Left lung (tissue), 4 donors: ENCODE measurements at regions not wholly inside any gene's neighbourhood (a gene's known extent, or its start where the extent isn't known, plus 50 kb on each side); places are given as distances from the start of the nearest gene placed in this dataset.

Experiments
- ATAC-seq: fragments of 200-7000 bp; cut with Tn5 transposase; one replicate; pipeline ENCODE4 v1.9.1; 2020; ENCODE audit warnings: moderate library complexity
- DNase-seq, 4 donors: peaks; one replicate each; pipeline ENCODE4 v3.0.0-alpha.2; 2013 to 2020
- H3K27ac ChIP-seq, 2 donors: fragments of 200-600 bp; sonication (generic) in 1 of 2; one replicate each; pipeline versions ENCODE4 v1.5.0 to v1.8.0; 2020 to 2021
- H3K27me3 ChIP-seq, 2 donors: fragments of 200-600 bp; sonication (generic) in 1 of 2; one replicate each; pipeline versions ENCODE4 v1.5.0 to v1.8.0; 2020 to 2021
- H3K36me3 ChIP-seq, 2 donors: fragments of 200-600 bp; sonication (generic) in 1 of 2; one replicate each; pipeline versions ENCODE4 v1.5.0 to v1.8.0; 2020 to 2021
- H3K4me1 ChIP-seq, 2 donors: fragments of 200-600 bp; one replicate each; pipeline ENCODE4 v1.8.0; 2021
- H3K4me3 ChIP-seq, 2 donors: fragments of 200-600 bp; sonication (generic) in 1 of 2; one replicate each; pipeline versions ENCODE4 v1.5.0 to v1.8.0; 2020 to 2021; ENCODE audit warnings: mild to moderate bottlenecking in 1 of 2
- H3K9me3 ChIP-seq, 2 donors: fragments of 200-600 bp; sonication (generic) in 1 of 2; one replicate each; pipeline versions ENCODE4 v1.5.0 to v1.8.0; 2020 to 2021
- CTCF ChIP-seq, 2 donors: fragments of 200-600 bp; sonication (generic) in 1 of 2; IDR thresholded peaks; one replicate each; pipeline versions ENCODE4 v1.5.0 to v1.8.0; 2021; ENCODE audit warnings: antibody characterized with exemption in 2 of 2
- intact Hi-C, 2 donors: fragments of 100-400 bp; cut with DNase I; formaldehyde crosslinking; loops; one replicate each; pipeline versions ENCODE4 v1.11.2 to v1.14.2; 2022
- donor health status: DM: no; HTN: yes; CAD: no.
- donor health status: DM: no; HTN: no; CAD: no.

GRCh38 chr2:122357998-122358397 lies 602.5 kb downstream of the TSN start:
- Histone ChIP-seq H3K9me3 (peaks cover 0 to 3% of the 10 kb centered on the region in 2 donors), H3K4me1 (no peaks in the 10 kb centered on the region), H3K36me3 (no peaks in the 10 kb centered on the region), H3K27me3 (no peaks in the 10 kb centered on the region), H3K4me3 (no peak overlapping the region), H3K27ac (no peak overlapping the region)
- no peak for TF ChIP-seq CTCF (IDR thresholded peaks at IDR 0.05)
- no peak for ATAC-seq
- intact Hi-C loops, result no loop called here
- DNase-seq, result no peak

GRCh38 chr2:122358729-122359128 lies 603.3 kb downstream of the TSN start:
- intact Hi-C loops, result no loop called here
- no peak for TF ChIP-seq CTCF (IDR thresholded peaks at IDR 0.05)
- ATAC-seq, result no peak
- Histone ChIP-seq H3K9me3 (no peaks in the 10 kb centered on the region), H3K4me3 (no peak overlapping the region), H3K27me3 (no peaks in the 10 kb centered on the region), H3K36me3 (no peaks in the 10 kb centered on the region), H3K27ac (no peak overlapping the region), H3K4me1 (no peaks in the 10 kb centered on the region)
- DNase-seq, result no peak

GRCh38 chr2:122363885-122364284 lies 608.4 kb downstream of the TSN start:
- Histone ChIP-seq H3K4me3 (no peak overlapping the region), H3K27me3 (no peaks in the 10 kb centered on the region), H3K9me3 (no peaks in the 10 kb centered on the region), H3K27ac (no peak overlapping the region), H3K36me3 (no peaks in the 10 kb centered on the region), H3K4me1 (no peaks in the 10 kb centered on the region)
- ATAC-seq, result no peak
- intact Hi-C loops, result no loop called here
- no peak for DNase-seq
- TF ChIP-seq CTCF (IDR thresholded peaks at IDR 0.05), result no peak

- H3K4me3 ChIP-seq, result no peak overlapping the region
- peaks cover 0 to 3% of the 10 kb centered on the region in 2 donors for H3K9me3 ChIP-seq
- H3K27me3 ChIP-seq, result no peaks in the 10 kb centered on the region
- no peak for TF ChIP-seq CTCF (IDR thresholded peaks at IDR 0.05)
- ATAC-seq, result no peak
- no peak overlapping the region for H3K27ac ChIP-seq
- intact Hi-C loops, result no loop called here
- DNase-seq, result no peak
- no peaks in the 10 kb centered on the region for H3K4me1 ChIP-seq
- H3K36me3 ChIP-seq, result no peaks in the 10 kb centered on the region
Measured at GRCh38 chr2:122366427-122366826, 611.0 kb downstream of the TSN start.

- DNase-seq, result no peak
- TF ChIP-seq CTCF (IDR thresholded peaks at IDR 0.05), result no peak
- no peaks in the 10 kb centered on the region for H3K4me1 ChIP-seq
- intact Hi-C loops, result no loop called here
- no peak for ATAC-seq
- H3K27me3 ChIP-seq, result no peaks in the 10 kb centered on the region
- H3K27ac ChIP-seq, result no peak overlapping the region
- H3K36me3 ChIP-seq, result no peaks in the 10 kb centered on the region
- no peak overlapping the region for H3K4me3 ChIP-seq
- peaks cover 0 to 9% of the 10 kb centered on the region in 2 donors for H3K9me3 ChIP-seq
Measured at GRCh38 chr2:122366969-122367645, 611.7 kb downstream of the TSN start.
